ENCODE measurements at regions not wholly inside any gene's neighbourhood (a gene's known extent, or its start where the extent isn't known, plus 50 kb on each side); places are given as distances from the start of the nearest gene placed in this dataset.

GRCh38 chr14:29064305-29064900, 297.8 kb downstream of the FOXG1 start:
- DNase-seq (ENCODE audit: low read depth, low spot score) = no peak
- TF ChIP-seq CTCF (IDR thresholded peaks at IDR 0.05; ENCODE audit: low read depth, low read length) = no peak
- in situ Hi-C loops (cut with HindIII; ENCODE audit: low sequenced_read_pairs) = no loop called here
- no peak overlapping the region for H3K4me3 ChIP-seq (ENCODE audit: low read depth, low read length)

- in situ Hi-C loops (cut with HindIII; ENCODE audit: low sequenced_read_pairs) = no loop called here
- DNase-seq (ENCODE audit: low read depth, low spot score) = no peak
- H3K4me3 ChIP-seq (ENCODE audit: low read depth, low read length) = no peak overlapping the region
- TF ChIP-seq CTCF (IDR thresholded peaks at IDR 0.05; ENCODE audit: low read depth, low read length) = no peak
These were observed 302.6 kb downstream of the FOXG1 start for GRCh38 chr14:29069228-29069627.

- DNase-seq (ENCODE audit: low read depth, low spot score) = no peak
- H3K4me3 ChIP-seq (ENCODE audit: low read depth, low read length) = no peak overlapping the region
- in situ Hi-C loops (cut with HindIII; ENCODE audit: low sequenced_read_pairs) = no loop called here
- TF ChIP-seq CTCF (IDR thresholded peaks at IDR 0.05; ENCODE audit: low read depth, low read length) = no peak
These were observed 309.2 kb downstream of the FOXG1 start for GRCh38 chr14:29075761-29076160.

GRCh38 chr14:29077916-29078315, 311.3 kb downstream of the FOXG1 start:
- H3K4me3 ChIP-seq (ENCODE audit: low read depth, low read length) = no peak overlapping the region
- no peak for DNase-seq (ENCODE audit: low read depth, low spot score)
- in situ Hi-C loops (cut with HindIII; ENCODE audit: low sequenced_read_pairs) = no loop called here
- TF ChIP-seq CTCF (IDR thresholded peaks at IDR 0.05; ENCODE audit: low read depth, low read length) = no peak

- in situ Hi-C loops (cut with HindIII; ENCODE audit: low sequenced_read_pairs) = no loop called here
These were observed 312.4 kb downstream of the FOXG1 start for GRCh38 chr14:29078810-29079522.

GRCh38 chr14:29085546-29085945, 319.0 kb downstream of the FOXG1 start:
- no peak overlapping the region for H3K4me3 ChIP-seq (ENCODE audit: low read depth, low read length)
- in situ Hi-C loops (cut with HindIII; ENCODE audit: low sequenced_read_pairs) = no loop called here
- DNase-seq (ENCODE audit: low read depth, low spot score) = no peak
- peak; percentile 48 for TF ChIP-seq CTCF (IDR thresholded peaks at IDR 0.05; ENCODE audit: low read depth, low read length)

More at GRCh38 chr14:29078810-29079522, 312.4 kb downstream of the FOXG1 start:
- no peak overlapping the region for H3K4me3 ChIP-seq (ENCODE audit: low read depth, low read length)
- no peak for DNase-seq (ENCODE audit: low read depth, low spot score)
- no peak for TF ChIP-seq CTCF (IDR thresholded peaks at IDR 0.05; ENCODE audit: low read depth, low read length)

Data from astrocyte of the spinal cord (primary cell).